HUDEP-2 (cell line): ENCODE measurements at regions not wholly inside any gene's neighbourhood (a gene's known extent, or its start where the extent isn't known, plus 50 kb on each side); places are given as distances from the start of the nearest gene placed in this dataset.

Experiments used
- DNase-seq, 76 experiments: peaks; one replicate each; lab custom pipeline; 2025; ENCODE audit not compliant: unreplicated experiment in 76 of 76; lab: John Stamatoyannopoulos, UW

DNA sequence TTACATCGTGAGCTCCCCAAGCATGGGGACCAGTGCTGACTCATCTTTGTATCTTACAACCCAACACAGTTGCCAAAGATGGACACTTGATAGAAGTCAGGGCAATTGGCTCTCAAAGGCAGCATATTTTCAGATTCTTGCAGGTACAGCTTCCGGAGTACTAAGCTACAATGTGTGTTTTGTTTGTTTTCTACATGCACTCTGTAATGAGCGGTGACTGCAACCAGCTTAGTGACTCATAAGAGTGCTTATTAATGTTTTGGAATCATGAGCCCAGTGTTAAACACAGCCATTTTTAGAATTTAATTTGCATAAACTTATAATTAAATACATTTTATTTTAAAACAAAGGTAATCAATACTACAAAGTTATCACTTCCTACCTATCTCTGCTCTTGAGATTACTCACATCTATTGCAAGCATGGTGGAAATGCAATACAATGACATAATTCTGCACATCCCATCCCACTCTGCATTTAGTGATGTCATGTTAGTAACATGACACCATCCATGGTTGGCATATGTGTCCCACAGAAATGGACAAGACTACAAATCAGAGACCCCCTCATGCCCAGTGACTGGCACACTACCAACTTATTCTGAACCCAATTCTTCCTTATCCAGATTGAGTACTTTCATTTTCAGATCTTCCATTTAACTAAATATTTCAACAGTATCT is 399.8 kb upstream of the ST6GAL2 start:
- DNase-seq: no peak

DNA sequence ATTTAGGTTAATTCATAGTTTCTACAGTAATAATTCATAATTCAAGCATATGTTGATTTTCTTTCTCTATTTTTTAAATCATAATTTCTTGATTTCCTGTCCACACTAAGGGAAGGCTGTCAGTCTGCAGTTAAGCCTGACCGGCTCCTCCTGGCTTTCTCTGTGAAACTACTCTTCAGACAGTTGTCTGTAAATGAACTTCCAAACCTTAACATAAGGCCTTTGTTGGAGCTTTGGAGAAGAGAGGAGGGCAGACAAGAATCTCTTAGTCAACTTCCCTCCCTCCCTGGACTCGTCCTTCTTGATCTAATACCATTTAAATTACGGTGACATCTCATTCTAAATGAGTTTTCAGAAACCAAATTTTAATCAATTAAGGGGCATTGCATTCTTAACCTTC is 404.1 kb upstream of the ST6GAL2 start:
- DNase-seq: no peak

DNA sequence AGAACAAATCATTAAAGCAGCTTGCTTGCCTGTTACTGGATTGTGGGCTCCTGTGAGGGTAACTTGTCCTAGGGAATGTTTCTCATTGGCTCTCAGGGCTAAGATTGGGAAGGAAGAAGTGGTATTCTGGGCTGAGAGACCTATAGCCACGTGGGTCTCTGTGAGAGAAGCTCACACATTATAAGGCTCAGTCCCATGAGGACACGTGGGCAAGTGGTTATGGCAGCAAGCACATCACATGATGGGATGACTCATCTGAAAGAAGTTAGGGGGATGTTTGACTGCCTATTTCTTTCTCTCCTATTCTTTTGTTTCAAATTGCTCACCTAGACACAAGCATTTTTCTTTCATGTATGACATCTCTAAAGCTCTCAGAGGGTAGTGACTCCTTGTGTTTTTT is 418.0 kb upstream of the ST6GAL2 start:
- DNase-seq: peak in 2 of 76 experiments; percentile 2 to 4

DNA sequence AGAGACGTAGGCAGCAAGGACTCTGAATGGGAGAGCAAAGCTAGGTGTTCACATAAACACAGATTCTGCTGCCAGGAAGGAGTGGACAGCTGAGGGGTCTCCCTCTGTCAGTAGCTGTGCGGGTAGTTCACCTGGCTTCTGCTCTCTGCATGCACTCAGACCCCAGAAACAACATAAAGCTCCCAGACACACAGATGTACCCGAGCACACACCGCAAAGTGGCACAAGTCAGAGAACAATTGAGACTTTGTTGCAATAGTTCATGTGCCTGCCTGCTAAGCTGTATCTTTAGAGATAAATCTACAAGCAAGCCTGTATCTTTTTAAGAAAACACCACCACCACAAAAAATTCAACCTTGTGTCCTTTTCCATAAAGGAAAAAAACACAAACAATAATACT is 420.0 kb upstream of the ST6GAL2 start:
- DNase-seq: no peak

DNA sequence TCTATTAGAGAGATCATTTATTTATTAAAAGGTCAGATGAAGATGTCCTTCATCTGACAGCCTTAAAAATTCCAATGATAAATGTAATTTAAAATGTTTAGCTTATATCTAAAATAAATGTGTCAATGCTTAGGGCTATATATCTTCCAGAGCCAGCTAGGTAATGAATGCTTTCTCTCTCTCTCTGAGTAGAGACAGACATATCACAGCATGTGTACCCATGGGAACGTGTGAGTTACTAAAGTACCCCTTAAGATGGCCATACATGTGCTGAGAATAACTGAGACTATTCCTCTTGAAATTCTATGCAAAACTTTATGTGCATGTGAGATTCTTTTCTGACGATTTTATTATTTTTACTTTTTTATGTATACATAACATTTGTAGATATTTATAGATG is 420.9 kb upstream of the ST6GAL2 start:
- no peak for DNase-seq

DNA sequence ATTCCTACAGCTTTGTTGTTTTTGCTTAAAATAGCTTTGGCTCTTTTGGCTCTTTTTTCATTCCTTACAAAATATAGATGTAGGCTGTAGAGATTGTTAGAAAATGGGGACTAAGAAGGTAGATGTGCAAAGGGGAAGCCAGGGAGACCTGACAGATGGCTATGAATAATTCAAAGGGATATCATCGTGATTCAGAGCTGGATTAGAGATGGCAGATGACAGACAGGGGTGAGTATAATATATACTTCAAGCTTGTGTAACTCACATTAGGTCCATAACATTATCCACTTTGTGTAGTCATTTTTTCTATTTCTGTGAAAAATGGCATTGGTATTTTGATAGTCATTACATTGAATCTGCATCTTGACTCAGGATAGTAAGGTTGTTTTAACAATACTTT is 422.9 kb upstream of the ST6GAL2 start:
- DNase-seq: no peak

DNA sequence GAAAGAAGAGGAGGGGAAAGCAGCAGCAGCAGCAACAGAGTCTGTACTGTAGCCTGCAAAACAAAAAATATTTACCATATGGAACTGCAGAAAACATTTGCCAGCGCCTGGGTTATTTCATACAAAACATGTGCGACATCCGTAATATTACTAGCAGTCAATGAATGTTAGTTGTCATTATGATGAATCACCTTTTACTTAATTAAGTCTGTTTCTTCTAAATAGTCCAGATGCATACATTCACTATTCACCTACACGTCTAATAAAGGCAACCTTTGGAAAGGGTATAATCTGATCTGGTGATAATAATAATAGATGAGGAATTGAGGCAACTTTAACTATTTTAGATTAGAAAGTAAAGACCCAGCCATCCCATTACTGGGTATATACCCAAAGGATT is 426.3 kb upstream of the ST6GAL2 start:
- DNase-seq: no peak

DNA sequence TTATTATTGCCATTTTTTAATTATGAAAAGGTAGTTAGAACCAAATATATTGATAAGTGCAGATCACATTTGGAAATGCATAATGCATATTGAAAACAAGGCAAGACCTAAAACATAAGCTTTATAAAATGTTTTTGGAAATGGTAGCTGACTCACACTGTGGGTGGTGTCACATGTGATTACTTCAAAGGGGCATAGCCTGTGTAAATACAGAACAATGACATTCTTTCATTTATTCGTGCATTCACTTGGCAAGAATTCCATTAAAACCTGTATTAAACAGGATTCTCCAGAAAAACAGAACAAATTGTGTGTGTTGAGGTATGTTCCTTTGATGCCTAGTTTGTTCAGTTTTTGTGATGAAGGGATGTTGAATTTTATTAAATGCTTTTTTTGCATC is 427.3 kb upstream of the ST6GAL2 start:
- DNase-seq: no peak

DNA sequence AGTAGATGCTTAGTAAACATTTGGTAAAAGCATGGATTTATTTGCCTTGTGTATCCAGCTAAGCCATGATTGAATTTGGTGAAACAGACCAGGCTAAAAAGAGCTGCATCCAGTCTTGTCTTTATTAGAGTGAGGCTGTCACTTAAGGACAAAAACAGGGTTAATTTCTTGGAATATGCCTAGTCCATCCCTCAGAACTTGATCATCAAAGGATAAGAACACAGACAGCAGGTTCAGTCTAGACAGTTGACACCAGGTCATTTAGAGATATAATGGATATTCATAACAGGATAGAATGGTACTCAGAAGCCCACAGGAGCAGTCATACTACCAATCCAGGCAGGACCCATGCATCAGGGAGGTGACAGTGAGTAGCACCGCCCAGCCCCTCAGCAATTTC is 434.9 kb upstream of the ST6GAL2 start:
- DNase-seq: no peak

DNA sequence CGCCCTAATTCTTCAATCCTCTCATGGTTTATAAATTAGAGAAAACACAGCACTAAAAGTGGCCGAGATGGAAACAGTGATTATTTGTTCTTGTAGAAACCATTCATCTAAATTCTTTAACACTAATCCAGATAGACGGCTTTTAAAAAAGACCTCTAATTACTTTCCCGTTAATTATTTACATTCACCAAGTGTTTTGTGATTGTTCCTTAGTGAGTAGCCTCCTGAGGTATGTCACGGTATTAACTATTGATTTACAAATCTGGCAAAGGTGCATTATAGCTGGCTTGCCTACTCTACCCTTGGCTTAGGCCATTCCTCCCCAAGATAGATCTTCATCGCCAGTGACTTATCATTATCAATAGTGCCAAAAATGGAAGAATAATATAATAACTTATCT is 436.4 kb upstream of the ST6GAL2 start:
- DNase-seq: no peak

DNA sequence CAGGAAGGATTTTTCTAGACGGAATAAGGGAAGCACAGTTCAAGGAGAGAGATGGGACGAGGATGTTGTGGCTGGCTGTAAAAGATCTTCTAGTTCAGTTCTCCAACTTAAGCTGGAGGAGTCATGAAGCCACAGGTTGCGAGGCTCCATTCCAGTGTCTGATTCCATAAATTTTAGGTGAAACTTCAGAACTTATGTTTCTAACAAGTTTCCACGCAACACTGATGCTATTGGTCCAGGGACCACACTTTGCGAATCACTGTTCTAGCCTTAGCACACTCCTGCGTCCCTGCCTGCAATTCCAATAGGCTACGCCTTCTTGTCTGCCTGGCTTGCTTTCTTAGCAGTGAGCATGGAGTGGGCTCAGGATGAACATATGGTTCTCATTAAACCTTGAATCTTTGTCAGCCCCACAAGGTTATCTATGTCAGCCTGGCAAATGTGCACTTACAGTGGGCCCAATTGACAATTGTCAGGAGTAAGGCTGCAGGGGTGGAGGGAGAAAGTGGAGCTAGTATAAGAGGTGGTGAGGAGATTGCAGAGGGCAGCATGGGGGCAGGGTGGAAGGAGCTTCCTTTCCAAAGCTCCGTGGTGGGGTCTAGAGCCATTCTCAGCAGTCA is 438.1 kb upstream of the ST6GAL2 start:
- no peak for DNase-seq

DNA sequence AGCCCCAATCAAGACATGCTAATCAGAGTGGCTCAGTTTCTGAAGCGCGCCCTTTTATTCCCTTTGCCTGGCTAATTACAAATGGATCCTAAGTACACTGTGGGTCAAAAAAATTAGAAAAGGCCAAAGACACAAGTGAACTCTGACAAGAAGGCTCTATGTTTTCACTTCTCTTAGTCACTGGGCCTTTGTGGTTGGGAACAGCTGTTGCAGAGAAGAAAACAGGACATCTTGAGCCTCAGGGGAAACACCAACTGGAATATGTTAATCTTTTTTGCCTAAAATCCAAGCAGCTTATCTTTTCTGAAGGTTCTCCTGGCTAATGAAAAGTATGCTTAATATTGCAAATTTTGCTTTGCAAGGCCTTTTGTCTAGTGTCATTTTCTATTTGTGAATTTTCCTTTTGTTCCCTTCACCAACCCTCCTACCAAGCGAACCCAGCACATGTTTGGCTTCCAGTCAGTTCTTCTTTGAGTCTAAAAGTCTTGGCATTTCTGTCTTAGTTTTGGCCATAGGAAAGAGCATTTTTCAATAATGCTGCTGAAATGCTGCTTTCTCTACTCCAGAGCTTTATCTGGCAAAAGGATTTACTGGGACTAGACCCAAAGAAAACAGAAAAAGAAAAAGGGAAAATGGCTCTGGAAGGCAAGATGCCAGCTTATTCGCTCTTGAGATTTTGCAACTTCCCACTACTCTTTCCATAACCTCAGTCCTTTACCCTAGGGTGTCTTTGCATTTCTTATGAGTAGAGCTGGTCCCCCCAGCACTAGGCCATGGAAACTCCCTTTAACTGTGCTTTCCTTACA is 440.2 kb upstream of the ST6GAL2 start:
- no peak for DNase-seq

DNA sequence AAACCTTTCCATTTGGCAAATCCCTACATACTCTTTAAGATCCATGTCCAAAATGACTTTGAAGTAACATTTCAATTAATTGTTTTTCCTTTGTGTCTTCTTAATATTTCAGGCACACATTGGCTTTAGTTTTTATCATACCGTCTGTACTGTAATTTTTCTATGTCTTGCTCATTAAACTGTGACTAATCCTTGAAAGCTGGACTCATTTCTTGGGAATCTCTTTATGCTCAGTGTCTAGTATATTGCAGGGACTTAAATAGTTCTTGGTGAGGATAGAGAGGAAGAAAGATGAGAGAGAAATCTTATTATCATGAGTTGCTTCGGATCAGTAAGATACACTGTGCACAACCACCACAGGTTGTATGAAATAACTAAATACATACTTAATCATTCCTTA is 448.3 kb upstream of the ST6GAL2 start:
- no peak for DNase-seq

DNA sequence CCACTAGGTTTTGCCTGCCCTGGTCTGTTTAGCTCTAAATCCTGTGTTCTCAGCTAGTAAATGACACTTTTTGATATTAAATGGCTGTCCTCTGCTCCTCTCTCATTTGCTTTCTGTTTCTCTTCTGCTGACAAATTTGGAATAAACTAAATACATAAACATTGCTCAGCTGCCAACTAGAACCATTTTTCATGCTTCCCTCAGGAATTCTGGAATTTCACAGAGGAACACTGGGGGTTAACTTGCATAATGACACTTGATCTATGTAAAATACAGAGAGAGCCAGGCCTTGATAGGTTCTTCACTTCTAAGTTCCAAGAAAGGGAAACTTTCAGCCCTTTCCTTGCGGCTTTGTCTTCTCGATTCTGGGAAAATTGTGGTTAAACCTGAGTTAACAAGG is 450.6 kb upstream of the ST6GAL2 start:
- DNase-seq: no peak

DNA sequence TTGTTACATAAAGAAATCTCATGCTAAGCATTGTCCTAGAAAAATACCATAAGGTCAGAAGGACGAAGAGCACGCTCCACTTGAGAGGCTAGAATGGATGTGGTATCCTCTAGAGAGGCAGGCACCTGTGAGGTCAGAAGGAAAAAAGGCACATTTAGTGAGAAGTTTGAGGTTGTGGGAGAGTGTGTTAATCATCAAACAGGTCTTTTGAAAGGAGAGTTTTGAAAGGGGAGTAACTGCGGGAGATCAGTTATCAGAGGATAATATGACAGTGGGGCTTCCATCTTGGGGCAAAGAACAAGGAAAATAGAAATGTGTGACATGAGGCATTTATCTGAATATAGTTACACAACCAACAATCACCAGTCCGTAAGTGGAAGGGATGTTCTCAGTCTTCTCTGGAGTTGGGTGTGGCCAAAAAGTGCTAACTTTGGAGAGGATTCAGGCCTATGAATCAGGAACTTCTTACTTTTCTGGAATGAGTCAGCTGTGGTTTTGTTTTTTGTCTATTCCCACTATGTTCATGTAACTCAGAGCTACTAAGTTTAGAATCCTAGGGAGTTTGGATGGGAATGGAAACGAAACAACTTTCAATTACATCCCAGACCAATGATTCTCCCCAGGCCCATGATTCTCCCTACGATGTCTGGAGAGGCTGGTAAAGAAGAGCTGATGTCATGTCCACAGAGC is 451.4 kb upstream of the ST6GAL2 start:
- DNase-seq: no peak

DNA sequence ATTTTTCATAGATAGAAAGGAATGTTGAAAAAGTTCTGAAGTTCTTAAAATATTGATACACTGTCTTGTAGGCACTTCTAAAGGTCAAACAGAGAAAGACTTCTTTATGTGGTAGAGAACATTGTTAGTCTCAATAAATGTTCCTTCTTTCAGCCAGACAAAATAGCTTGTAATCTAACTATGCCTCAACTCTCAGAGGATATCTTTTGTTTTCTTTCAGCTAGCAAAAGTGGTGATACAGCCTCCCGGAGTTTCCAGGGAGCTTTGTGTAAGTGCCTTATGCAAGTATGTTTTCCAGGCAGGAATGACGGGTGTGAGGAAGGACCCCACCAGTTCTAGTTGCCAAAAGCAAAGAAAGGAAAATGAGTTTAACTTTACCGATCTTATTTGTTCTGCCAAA is 452.1 kb upstream of the ST6GAL2 start:
- no peak for DNase-seq

DNA sequence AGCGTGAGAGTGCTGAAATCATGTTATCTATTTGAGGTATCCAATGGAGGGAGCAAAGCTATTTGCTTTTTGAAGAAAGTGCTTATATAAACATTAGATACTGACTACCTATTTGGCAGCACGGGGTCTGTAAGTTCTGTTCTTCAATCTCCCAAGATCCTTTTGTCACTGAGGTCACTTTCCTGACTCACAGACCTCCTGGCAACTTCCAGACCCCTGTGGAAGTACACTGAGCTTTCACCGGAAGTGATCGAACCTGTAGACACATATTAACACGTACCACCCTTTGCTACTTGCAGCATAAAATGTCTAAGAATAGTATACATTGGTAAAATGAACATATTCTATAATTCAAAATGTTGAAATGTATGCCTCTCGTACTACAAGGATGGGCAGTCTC is 452.6 kb upstream of the ST6GAL2 start:
- no peak for DNase-seq

DNA sequence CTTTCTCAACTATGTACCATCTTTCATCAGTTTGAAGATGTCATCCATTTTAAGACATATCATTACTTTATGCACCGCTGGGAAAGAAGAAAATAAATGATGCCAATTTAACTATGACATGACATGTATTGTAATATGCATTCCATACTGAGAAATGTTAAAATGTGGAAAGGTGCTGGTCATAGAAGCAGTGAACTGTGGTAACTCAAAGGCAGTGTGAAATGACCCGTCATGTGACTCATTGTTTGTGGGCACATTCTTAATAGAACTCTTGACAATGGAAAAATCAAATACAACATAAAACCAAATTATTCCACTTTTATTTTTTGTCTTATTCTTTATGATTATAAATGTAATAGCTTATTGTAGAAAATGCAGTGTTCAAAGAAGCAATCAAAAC is 455.0 kb upstream of the ST6GAL2 start:
- DNase-seq: no peak

DNA sequence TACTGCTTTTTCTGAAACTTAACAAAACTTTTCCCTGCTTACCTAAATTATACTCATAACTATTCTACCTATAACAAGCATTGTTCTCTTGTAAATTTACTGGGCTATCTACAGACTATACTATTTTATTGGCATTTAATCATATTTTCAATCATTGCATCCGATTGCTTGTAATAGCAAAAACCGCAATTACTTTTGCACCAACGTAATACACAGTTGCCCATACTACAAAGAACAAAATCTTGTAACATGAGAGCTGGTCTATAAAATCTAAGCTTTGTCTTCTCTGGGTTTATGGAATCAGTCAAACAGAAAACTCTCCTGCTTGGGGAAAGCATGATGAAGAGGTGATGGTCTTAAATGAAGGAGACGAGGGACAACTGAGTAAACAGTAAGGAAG is 463.4 kb upstream of the ST6GAL2 start:
- DNase-seq: no peak

DNA sequence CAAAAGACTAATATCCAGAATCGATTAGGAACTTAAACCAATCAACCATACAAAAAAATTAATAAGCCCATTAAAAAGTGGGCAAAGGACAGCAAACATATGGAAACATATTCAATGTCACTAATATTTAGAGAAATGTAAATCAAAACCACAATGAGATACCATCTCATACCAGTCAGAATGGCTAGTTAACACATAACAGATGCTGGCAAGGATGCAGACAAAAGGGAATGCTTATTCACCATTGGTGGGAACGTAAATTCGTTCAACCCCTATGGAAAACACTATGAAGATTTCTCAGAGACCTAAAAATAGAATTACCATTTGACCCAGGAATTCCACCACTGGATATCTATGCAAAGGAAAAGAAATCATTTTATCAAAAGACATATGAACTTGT is 468.2 kb upstream of the ST6GAL2 start:
- DNase-seq: no peak

DNA sequence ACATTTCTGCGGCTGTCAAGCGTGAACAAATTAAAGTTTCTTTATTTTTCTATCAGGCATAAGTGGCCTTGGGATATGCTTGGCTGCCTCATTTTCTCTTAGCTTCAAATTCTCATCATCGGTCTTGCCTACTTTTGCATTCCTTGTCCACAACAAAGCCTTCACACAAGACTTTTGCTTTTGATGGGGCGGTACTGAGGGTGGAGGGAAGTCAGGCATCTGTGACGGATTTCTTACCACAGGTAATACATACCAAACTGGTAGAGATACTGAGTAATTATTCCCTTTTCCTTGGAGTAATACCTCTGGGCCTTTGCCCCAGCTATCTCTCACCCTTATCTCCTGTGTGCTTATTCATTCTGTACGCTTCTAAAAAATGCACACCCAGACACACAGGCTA is 468.3 kb upstream of the RGPD4 start:
- no peak for DNase-seq

DNA sequence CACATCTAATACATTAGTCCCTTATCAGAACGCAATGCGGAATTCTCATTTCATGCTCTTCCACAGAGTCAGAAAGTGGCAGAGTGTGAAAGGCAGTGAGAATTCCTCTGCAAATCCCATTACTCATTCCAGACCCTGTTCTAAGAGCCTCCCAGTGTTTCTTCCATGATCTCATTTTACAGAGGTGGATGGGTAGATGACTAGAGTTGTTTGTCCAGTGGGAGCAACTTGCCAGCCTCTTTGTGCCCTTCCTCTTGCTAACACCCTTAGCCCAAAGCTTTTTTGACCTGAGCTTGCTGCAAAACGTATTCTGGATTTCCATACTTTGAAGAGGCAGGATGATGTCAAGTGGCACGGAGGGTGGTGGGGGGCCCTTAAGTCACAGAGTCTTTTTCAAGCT is 467.7 kb upstream of the RGPD4 start:
- no peak for DNase-seq
